ENCODE measurements at regions not wholly inside any gene's neighbourhood (a gene's known extent, or its start where the extent isn't known, plus 50 kb on each side); places are given as distances from the start of the nearest gene placed in this dataset.

DNA sequence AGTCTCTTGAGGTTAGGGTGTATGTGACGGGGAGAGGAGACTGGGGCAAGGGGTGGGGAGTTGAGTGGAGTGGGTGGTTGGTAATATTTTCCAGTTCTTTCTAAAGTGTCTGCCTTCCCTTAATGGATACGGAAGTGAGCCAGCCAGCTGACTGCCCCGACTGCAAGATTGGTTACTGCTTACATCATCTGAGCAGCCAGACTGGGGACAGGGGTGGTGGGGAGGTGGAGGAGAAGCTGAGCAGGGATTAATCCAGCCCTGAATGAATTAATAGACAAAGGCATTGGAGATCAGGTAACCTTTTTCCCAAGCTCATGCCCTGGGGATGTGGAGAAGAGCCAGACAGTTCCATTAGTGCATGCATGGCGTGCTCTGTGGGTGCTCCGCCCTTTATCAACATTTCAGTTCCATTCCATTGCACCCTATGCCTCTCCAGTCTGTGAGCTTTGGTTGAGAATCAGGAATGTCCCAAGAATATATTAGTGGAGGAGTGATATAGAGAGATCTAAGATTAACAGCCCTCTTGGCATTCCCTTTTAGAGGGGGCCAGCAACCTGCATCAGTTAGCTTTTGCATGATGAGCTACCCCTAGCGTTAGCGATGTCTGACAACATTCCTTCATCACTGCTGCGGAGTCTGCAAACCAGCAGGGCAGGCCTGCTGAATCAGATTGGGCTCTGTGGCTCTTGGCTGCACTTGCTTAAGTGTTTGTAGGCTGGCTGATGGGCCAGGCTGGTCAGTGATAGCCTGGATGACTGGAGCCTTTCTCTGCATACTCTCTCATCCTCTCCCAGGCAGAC is 67.4 kb downstream of the TNP1 start:
- TF ChIP-seq, protein P1, sequence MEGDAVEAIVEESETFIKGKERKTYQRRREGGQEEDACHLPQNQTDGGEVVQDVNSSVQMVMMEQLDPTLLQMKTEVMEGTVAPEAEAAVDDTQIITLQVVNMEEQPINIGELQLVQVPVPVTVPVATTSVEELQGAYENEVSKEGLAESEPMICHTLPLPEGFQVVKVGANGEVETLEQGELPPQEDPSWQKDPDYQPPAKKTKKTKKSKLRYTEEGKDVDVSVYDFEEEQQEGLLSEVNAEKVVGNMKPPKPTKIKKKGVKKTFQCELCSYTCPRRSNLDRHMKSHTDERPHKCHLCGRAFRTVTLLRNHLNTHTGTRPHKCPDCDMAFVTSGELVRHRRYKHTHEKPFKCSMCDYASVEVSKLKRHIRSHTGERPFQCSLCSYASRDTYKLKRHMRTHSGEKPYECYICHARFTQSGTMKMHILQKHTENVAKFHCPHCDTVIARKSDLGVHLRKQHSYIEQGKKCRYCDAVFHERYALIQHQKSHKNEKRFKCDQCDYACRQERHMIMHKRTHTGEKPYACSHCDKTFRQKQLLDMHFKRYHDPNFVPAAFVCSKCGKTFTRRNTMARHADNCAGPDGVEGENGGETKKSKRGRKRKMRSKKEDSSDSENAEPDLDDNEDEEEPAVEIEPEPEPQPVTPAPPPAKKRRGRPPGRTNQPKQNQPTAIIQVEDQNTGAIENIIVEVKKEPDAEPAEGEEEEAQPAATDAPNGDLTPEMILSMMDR (IDR thresholded peaks at IDR 0.05): no peak
- no peak for TF ChIP-seq POLR2A (IDR thresholded peaks at IDR 0.05)

All from lower leg skin (tissue), 3 donors.